CD4-positive, alpha-beta T cell treated with Interleukin-10 for 1 hour (primary cell): ENCODE measurements at regions not wholly inside any gene's neighbourhood (a gene's known extent, or its start where the extent isn't known, plus 50 kb on each side); places are given as distances from the start of the nearest gene placed in this dataset.

Source experiments
- DNase-seq: peaks from one replicate; pipeline ENCODE4 v3.0.0-alpha.2; 2020

- no peak for DNase-seq
Measured at GRCh38 chr4:138298866-138299265, 56.7 kb upstream of the SLC7A11 start.

- DNase-seq, result no peak
Measured at GRCh38 chr4:138298431-138298830, 56.3 kb upstream of the SLC7A11 start.

- DNase-seq, result no peak
Measured at GRCh38 chr4:138297743-138298405, 55.7 kb upstream of the SLC7A11 start.

GRCh38 chr4:138292321-138292720 lies 50.2 kb upstream of the SLC7A11 start:
- no peak for DNase-seq
